Pancreas (tissue), 10 donors: ENCODE measurements at regions not wholly inside any gene's neighbourhood (a gene's known extent, or its start where the extent isn't known, plus 50 kb on each side); places are given as distances from the start of the nearest gene placed in this dataset.

ENCODE experiments used
- ATAC-seq, 4 donors: fragments of 200-7000 bp; cut with Tn5 transposase; one replicate each; pipeline versions ENCODE4 v1.8.0 to v1.9.1; 2020; ENCODE audit warnings: mild to moderate bottlenecking in 4 of 4, moderate library complexity in 4 of 4
- DNase-seq, 6 donors: peaks; one replicate each; pipeline ENCODE4 v3.0.0-alpha.2; 2020
- FAIRE-seq: peaks from 2 replicates; lab custom pipeline; 2012; peaks lifted over from hg19 to GRCh38; lab: Jason Lieb, UNC
- H3K27ac ChIP-seq, 4 donors: fragments of 200-600 bp; sonication (generic); 1 replicate in 3 of 4; 2 replicates in 1 of 4; pipeline versions ENCODE4 v1.5.0 to v1.8.0; 2020
- H3K27me3 ChIP-seq, 4 donors: fragments of 200-600 bp; one replicate each; pipeline ENCODE4 v1.8.0; 2021
- H3K36me3 ChIP-seq, 3 donors: fragments of 200-600 bp; sonication (generic) in 1 of 3; one replicate each; pipeline versions ENCODE4 v1.5.0 to v1.8.0; 2020 to 2021
- H3K4me1 ChIP-seq, 3 donors: fragments of 200-600 bp; one replicate each; pipeline ENCODE4 v1.8.0; 2021
- H3K4me3 ChIP-seq, 4 donors: fragments of 200-600 bp; sonication (generic) in 2 of 4; one replicate each; pipeline versions ENCODE4 v1.5.0 to v1.8.0; 2020 to 2021
- H3K9me3 ChIP-seq, 4 donors: fragments of 200-600 bp; one replicate each; pipeline ENCODE4 v1.8.0; 2021
- CTCF ChIP-seq, 4 donors: fragments of 200-600 bp; sonication (generic) in 3 of 4; IDR thresholded peaks; one replicate each; pipeline versions ENCODE4 v1.5.0 to v1.8.0; 2021; ENCODE audit warnings: antibody characterized with exemption in 4 of 4
- WGBS, 2 donors: extraction: QIAGEN DNeasy Blood & Tissue Kit; methylation state at CpG; one replicate each; pipeline ENCODE4 v1.1.7; 2013; 5-methylcytosine and 5-hydroxymethylcytosine counted together
- intact Hi-C, 3 donors: fragments of 100-400 bp; cut with DNase I; formaldehyde crosslinking; loops; one replicate each; pipeline versions ENCODE4 v1.11.1 to v1.14.2; 2022
- donor health status: healthy with polysubstance abuse.
- donor health status: DM: no; HTN: no; CAD: no; lungs with moderate emphysema.
- donor health status: DM: no; HTN: no; CAD: no.
- donor health status: control.
- donor health status: control.
- donor health status: Bipolar disorder and iron deficiency.
- donor health status: DM: yes; HTN: yes; CAD: no.
- donor health status: DM: no; HTN: no; CAD: no.
- donor health status: DM: no; HTN: no; CAD: no.
- donor health status: DM: yes; HTN: yes; CAD: no.

- no peak for DNase-seq
- ATAC-seq: no peak
- H3K27me3 ChIP-seq: no peaks in the 10 kb centered on the region
- no peaks in the 10 kb centered on the region for H3K36me3 ChIP-seq
- no peak overlapping the region for H3K4me3 ChIP-seq
- no peaks in the 10 kb centered on the region for H3K9me3 ChIP-seq
- H3K27ac ChIP-seq: no peak overlapping the region
- 45 to 51% methylated on average over 3 of the region's 3 CpGs for WGBS, 2 donors
- FAIRE-seq: no peak
- intact Hi-C loops: no loop called here
- H3K4me1 ChIP-seq: no peaks in the 10 kb centered on the region
- no peak for TF ChIP-seq CTCF (IDR thresholded peaks at IDR 0.05)
These were observed 236.9 kb upstream of the PRR20A start for GRCh38 chr13:56903710-56904282.

- FAIRE-seq (no peak), ATAC-seq (no peak), DNase-seq (no peak)
- WGBS, 2 donors: 57 to 72% methylated on average over 1 of the region's 1 CpG
- intact Hi-C loops: no loop called here
- Histone ChIP-seq H3K9me3 (no peaks in the 10 kb centered on the region), H3K27ac (no peak overlapping the region), H3K4me3 (no peak overlapping the region), H3K36me3 (no peaks in the 10 kb centered on the region), H3K27me3 (no peaks in the 10 kb centered on the region), H3K4me1 (no peaks in the 10 kb centered on the region)
- TF ChIP-seq CTCF (IDR thresholded peaks at IDR 0.05): no peak
These were observed 233.8 kb upstream of the PRR20A start for GRCh38 chr13:56906909-56907308.

GRCh38 chr13:56907766-56908165 is 233.0 kb upstream of the PRR20A start:
- intact Hi-C loops: no loop called here
- WGBS, 2 donors: 41 to 61% methylated on average over 2 of the region's 2 CpGs
- no peak for TF ChIP-seq CTCF (IDR thresholded peaks at IDR 0.05)
- no peak overlapping the region for H3K27ac ChIP-seq
- no peaks in the 10 kb centered on the region for H3K4me1 ChIP-seq
- no peaks in the 10 kb centered on the region for H3K27me3 ChIP-seq
- FAIRE-seq (no peak), ATAC-seq (no peak), DNase-seq (no peak)
- no peak overlapping the region for H3K4me3 ChIP-seq
- no peaks in the 10 kb centered on the region for H3K36me3 ChIP-seq
- no peaks in the 10 kb centered on the region for H3K9me3 ChIP-seq

- no peak for TF ChIP-seq CTCF (IDR thresholded peaks at IDR 0.05)
- Histone ChIP-seq H3K27me3 (no peaks in the 10 kb centered on the region), H3K4me3 (no peak overlapping the region), H3K9me3 (no peaks in the 10 kb centered on the region), H3K4me1 (no peaks in the 10 kb centered on the region), H3K36me3 (no peaks in the 10 kb centered on the region), H3K27ac (no peak overlapping the region)
- DNase-seq (peak in 1 of 6 donors; percentile 49), ATAC-seq (no peak), FAIRE-seq (no peak)
- intact Hi-C loops: no loop called here
- 86 to 91% methylated on average over 30 of the region's 30 CpGs for WGBS, 2 donors
These were observed 230.7 kb upstream of the PRR20A start for GRCh38 chr13:56909896-56910600.

- no peak for TF ChIP-seq CTCF (IDR thresholded peaks at IDR 0.05)
- Histone ChIP-seq H3K27me3 (no peaks in the 10 kb centered on the region), H3K27ac (no peak overlapping the region), H3K36me3 (no peaks in the 10 kb centered on the region), H3K9me3 (no peaks in the 10 kb centered on the region), H3K4me1 (no peaks in the 10 kb centered on the region), H3K4me3 (no peak overlapping the region)
- no peak for ATAC-seq
- intact Hi-C loops: no loop called here
- DNase-seq: no peak
- 88 to 91% methylated on average over 3 of the region's 3 CpGs for WGBS, 2 donors
- peak; percentile 65 for FAIRE-seq
These were observed 222.8 kb upstream of the PRR20A start for GRCh38 chr13:56917966-56918365.
